Right lobe of liver (tissue), 4 donors: ENCODE measurements at regions not wholly inside any gene's neighbourhood (a gene's known extent, or its start where the extent isn't known, plus 50 kb on each side); places are given as distances from the start of the nearest gene placed in this dataset.

Source experiments
- POLR2A ChIP-seq: fragments of 450-650 bp; IDR thresholded peaks from one replicate; pipeline ENCODE4 v1.6.1; 2017; ENCODE audit warnings: antibody characterized with exemption, mild to moderate bottlenecking
- TF ChIP-seq, protein P1 (sequence below), 4 donors: fragments of 200-600 bp in 3 of 4; fragments of 450-650 bp in 1 of 4; IDR thresholded peaks; one replicate each; pipeline versions ENCODE4 v1.5.1 to v1.8.0; 2016 to 2022; ENCODE audit warnings: antibody characterized with exemption in 4 of 4, mild to moderate bottlenecking in 2 of 4
- donor health status: DM: no; HTN: no; CAD: no.
- donor health status: DM: no; HTN: no; CAD: no.
- donor health status: DM: no; HTN: yes; CAD: no.

- TF ChIP-seq, protein P1, sequence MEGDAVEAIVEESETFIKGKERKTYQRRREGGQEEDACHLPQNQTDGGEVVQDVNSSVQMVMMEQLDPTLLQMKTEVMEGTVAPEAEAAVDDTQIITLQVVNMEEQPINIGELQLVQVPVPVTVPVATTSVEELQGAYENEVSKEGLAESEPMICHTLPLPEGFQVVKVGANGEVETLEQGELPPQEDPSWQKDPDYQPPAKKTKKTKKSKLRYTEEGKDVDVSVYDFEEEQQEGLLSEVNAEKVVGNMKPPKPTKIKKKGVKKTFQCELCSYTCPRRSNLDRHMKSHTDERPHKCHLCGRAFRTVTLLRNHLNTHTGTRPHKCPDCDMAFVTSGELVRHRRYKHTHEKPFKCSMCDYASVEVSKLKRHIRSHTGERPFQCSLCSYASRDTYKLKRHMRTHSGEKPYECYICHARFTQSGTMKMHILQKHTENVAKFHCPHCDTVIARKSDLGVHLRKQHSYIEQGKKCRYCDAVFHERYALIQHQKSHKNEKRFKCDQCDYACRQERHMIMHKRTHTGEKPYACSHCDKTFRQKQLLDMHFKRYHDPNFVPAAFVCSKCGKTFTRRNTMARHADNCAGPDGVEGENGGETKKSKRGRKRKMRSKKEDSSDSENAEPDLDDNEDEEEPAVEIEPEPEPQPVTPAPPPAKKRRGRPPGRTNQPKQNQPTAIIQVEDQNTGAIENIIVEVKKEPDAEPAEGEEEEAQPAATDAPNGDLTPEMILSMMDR (IDR thresholded peaks at IDR 0.05), result no peak
- TF ChIP-seq POLR2A, result no peak
These were observed 250.1 kb upstream of the CAND1 start for GRCh38 chr12:67019070-67019469.
